ENCODE measurements at regions not wholly inside any gene's neighbourhood (a gene's known extent, or its start where the extent isn't known, plus 50 kb on each side); places are given as distances from the start of the nearest gene placed in this dataset.
"Not testable (repeated sequence)": the region's sequence is repeated elsewhere in the genome, so short reads cannot be mapped to it uniquely, and the experiment has no call there.

DNA sequence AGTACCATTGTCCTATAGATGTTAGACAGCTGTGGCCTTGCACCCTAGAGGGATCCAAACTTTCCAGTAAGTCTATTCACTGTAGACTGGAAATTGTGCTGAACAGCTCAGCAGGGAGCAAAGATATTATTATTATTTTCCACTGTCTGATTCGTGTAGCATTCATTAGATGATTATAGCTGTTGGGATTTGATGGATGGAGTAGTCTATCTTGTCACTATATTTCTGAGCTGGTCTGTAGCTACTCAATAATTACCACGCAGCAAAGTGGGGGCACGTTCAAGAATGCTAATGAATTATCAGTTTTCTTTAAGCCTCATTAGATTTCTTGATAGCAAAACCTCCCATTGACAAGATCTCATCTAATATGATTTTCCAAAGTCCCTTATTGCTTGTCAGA, 113.2 kb downstream of the RTP4 start:
- no TSS peak for BruUV-seq (replicated peaks)
- H3K79me2 ChIP-seq (ENCODE audit: control insufficient read depth, insufficient read depth, low read length): no peaks in the 10 kb centered on the region
- no peak for ATAC-seq
- TF ChIP-seq ZBTB43 (CRISPR knock-in tag; IDR thresholded peaks at IDR 0.05) (no peak), SRSF9 (IDR thresholded peaks at IDR 0.05; ENCODE audit: borderline replicate concordance, low read depth, low read length) (no peak), STAT6 (CRISPR knock-in tag; IDR thresholded peaks at IDR 0.05) (no peak)
- intact Hi-C loops (cut with micrococcal nuclease) (no loop called here), in situ Hi-C loops (cut with MboI) (no loop called here)
- no peaks in the 10 kb centered on the region for H3K9me3 ChIP-seq (replicated peaks; ENCODE audit: control insufficient read depth, insufficient read depth, low read depth, low read length)
- no peaks in the 10 kb centered on the region for H4K20me1 ChIP-seq (replicated peaks; ENCODE audit: control insufficient read depth, insufficient read depth, low read length)
- no peak for DNase-seq (ENCODE audit: extremely low read depth in 1 of 4, low spot score in 3 of 4)
- H3K4me2 ChIP-seq (ENCODE audit: insufficient read depth, low read length): no peak overlapping the region
- H3K9me1 ChIP-seq (ENCODE audit: control insufficient read depth, insufficient read depth, low read length): no peaks in the 10 kb centered on the region
- H3K4me1 ChIP-seq (replicated peaks in 1 of 2; ENCODE audit: control insufficient read depth in 2 of 2, insufficient read depth in 2 of 2, low read length in 2 of 2): no peaks in the 10 kb centered on the region
- H3K4me3 ChIP-seq: no peak overlapping the region
- POLR2A ChIA-PET: no interaction called here
- no peaks in the 10 kb centered on the region for H3K36me3 ChIP-seq (ENCODE audit: control insufficient read depth, insufficient read depth, low read length)
- H3K27ac ChIP-seq (ENCODE audit: extremely low read depth, low read depth, low read length): no peak overlapping the region
- 0% methylated on average over 3 of the region's 3 CpGs for WGBS (ENCODE audit: insufficient coverage, low coverage, missing lambda C conversion rate)
- no peak overlapping the region for H2AFZ ChIP-seq (ENCODE audit: low read depth, low read length)
- H3K27me3 ChIP-seq (ENCODE audit: control insufficient read depth in 2 of 2, insufficient read depth in 2 of 2, low read length in 2 of 2): no peaks in the 10 kb centered on the region
- no peak overlapping the region for H3K9ac ChIP-seq (ENCODE audit: insufficient read depth in 1 of 2, low read depth in 2 of 2, low read length in 2 of 2)
- CTCF ChIA-PET (ENCODE audit: low intra/inter-chr PET ratio): no interaction called here
- no peak for FAIRE-seq

DNA sequence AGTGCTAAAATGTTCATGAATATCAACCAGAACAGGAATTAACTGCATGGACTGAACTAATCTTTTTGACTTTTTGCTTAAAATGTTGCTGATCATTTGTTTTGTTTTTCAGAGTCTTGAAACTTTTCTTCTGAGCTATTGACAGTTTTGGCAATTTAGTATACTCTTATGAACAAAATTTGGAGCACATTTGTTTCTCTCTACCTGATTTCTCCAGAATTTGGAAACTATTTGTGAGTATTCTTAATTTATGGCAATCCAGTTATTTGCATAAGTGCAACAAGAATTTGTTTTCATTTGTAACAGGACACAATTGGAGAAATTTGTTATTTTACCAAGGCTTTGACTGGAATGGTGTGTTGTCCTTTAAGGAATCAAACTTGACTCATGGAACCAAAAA, 107.4 kb downstream of the RTP4 start:
- in situ Hi-C loops (cut with MboI); POLR2A ChIA-PET; H3K4me1 ChIP-seq (replicated peaks in 1 of 2; ENCODE audit: control insufficient read depth in 2 of 2, insufficient read depth in 2 of 2, low read length in 2 of 2); H3K4me3 ChIP-seq; DNase-seq (ENCODE audit: extremely low read depth in 1 of 4, low spot score in 3 of 4); FAIRE-seq; intact Hi-C loops (cut with micrococcal nuclease); ATAC-seq; H2AFZ ChIP-seq (ENCODE audit: low read depth, low read length); H3K4me2 ChIP-seq (ENCODE audit: insufficient read depth, low read length); BruUV-seq (replicated peaks); H3K79me2 ChIP-seq (ENCODE audit: control insufficient read depth, insufficient read depth, low read length); H3K9me3 ChIP-seq (replicated peaks; ENCODE audit: control insufficient read depth, insufficient read depth, low read depth, low read length); H4K20me1 ChIP-seq (replicated peaks; ENCODE audit: control insufficient read depth, insufficient read depth, low read length); H3K27ac ChIP-seq (ENCODE audit: extremely low read depth, low read depth, low read length); H3K9ac ChIP-seq (ENCODE audit: insufficient read depth in 1 of 2, low read depth in 2 of 2, low read length in 2 of 2); H3K36me3 ChIP-seq (ENCODE audit: control insufficient read depth, insufficient read depth, low read length); H3K9me1 ChIP-seq (ENCODE audit: control insufficient read depth, insufficient read depth, low read length); H3K27me3 ChIP-seq (ENCODE audit: control insufficient read depth in 2 of 2, insufficient read depth in 2 of 2, low read length in 2 of 2): not testable (repeated sequence)
- CTCF ChIA-PET (ENCODE audit: low intra/inter-chr PET ratio): interaction anchor here (0.6 kb wide), 1 partner anchor 281 kb away, joined by 4 read pairs; no protein-coding TSS in a partner anchor

Data from K562 (cell line).